Upper lobe of left lung (tissue), 4 donors: ENCODE measurements at regions not wholly inside any gene's neighbourhood (a gene's known extent, or its start where the extent isn't known, plus 50 kb on each side); places are given as distances from the start of the nearest gene placed in this dataset.

Experiments used
- EP300 ChIP-seq, 4 donors: sonication (generic); formaldehyde crosslinking; IDR thresholded peaks; one replicate each; pipeline ENCODE4 v1.5.1; 2017; ENCODE audit warnings: antibody characterized with exemption in 4 of 4, control low read depth in 2 of 4
- POLR2AphosphoS5 ChIP-seq, 2 donors: sonication (generic); formaldehyde crosslinking; IDR thresholded peaks; one replicate each; pipeline ENCODE4 v1.5.1; 2017; ENCODE audit warnings: antibody characterized with exemption in 2 of 2
- TF ChIP-seq, protein P1 (sequence below), 6 experiments: fragments of 450-650 bp in 4 of 6; fragments of 200-600 bp in 2 of 6; sonication (generic) in 2 of 6; IDR thresholded peaks; one replicate each; pipeline ENCODE4 v1.5.1; 2016 to 2019; ENCODE audit warnings: antibody characterized with exemption in 6 of 6

- TF ChIP-seq, protein P1, sequence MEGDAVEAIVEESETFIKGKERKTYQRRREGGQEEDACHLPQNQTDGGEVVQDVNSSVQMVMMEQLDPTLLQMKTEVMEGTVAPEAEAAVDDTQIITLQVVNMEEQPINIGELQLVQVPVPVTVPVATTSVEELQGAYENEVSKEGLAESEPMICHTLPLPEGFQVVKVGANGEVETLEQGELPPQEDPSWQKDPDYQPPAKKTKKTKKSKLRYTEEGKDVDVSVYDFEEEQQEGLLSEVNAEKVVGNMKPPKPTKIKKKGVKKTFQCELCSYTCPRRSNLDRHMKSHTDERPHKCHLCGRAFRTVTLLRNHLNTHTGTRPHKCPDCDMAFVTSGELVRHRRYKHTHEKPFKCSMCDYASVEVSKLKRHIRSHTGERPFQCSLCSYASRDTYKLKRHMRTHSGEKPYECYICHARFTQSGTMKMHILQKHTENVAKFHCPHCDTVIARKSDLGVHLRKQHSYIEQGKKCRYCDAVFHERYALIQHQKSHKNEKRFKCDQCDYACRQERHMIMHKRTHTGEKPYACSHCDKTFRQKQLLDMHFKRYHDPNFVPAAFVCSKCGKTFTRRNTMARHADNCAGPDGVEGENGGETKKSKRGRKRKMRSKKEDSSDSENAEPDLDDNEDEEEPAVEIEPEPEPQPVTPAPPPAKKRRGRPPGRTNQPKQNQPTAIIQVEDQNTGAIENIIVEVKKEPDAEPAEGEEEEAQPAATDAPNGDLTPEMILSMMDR (IDR thresholded peaks at IDR 0.05): no peak
- TF ChIP-seq EP300 (IDR thresholded peaks at IDR 0.05) (no peak), POLR2AphosphoS5 (IDR thresholded peaks at IDR 0.05) (no peak)
Observed at GRCh38 chr11:71137376-71137775, 115.0 kb downstream of the SHANK2 start.
